HG03097 (cell line): ENCODE measurements at regions not wholly inside any gene's neighbourhood (a gene's known extent, or its start where the extent isn't known, plus 50 kb on each side); places are given as distances from the start of the nearest gene placed in this dataset.

Source experiments
- ATAC-seq: cut with Tn5 transposase; IDR thresholded peaks from one replicate; pipeline ENCODE4 v1.9.1; 2021; ENCODE audit not compliant: unreplicated experiment, low FRiP score

DNA sequence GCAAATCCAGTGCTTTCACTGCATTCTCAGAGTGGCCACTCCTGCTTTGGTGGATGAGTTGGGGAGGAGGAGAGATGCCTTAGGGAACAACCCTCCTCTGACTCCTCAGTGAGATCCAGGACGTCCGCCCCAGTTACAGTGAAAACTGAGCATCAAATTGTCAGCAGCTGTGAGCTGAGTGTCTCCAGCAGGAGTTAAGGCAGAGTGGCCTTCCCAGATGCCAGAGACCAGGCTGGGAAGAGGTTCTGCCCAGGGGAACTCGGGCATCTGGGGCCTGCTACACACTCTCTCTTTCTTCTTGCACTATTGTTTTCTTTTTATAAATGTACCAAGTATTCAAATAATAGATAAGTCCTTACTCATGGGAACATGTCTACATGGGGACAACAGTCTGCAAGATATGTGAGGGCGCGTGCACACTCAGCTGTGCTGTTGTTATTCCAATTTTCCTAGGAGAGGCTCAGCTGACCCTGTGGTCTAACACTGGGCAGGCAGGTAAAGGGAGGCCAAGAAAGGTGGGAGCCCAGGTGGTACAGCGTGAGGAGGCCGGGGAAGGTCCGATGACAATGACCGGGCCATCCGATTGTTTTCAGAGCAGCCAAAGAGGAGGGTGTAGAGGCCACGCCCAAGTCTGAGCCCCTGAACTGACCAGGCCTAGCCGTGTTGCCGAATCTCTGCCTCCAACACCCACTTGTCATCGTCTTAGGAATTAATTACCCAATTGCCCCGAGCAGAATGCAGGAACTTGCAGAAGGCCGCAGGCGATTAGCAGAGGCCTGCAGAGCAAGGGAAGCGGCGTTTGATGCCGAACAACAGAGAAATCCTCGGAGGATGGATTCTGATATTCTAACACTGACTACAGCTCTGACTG lies 166.9 kb downstream of the ANAPC1 start:
- no peak for ATAC-seq
